Prostate gland (tissue), 2 donors: ENCODE measurements at regions not wholly inside any gene's neighbourhood (a gene's known extent, or its start where the extent isn't known, plus 50 kb on each side); places are given as distances from the start of the nearest gene placed in this dataset.

ENCODE experiments used
- POLR2A ChIP-seq: fragments of 450-650 bp; IDR thresholded peaks from one replicate; pipeline ENCODE4 v1.6.1; 2016; ENCODE audit warnings: antibody characterized with exemption, mild to moderate bottlenecking
- TF ChIP-seq, protein P1 (sequence below), 4 experiments: fragments of 200-600 bp in 2 of 4; fragments of 450-650 bp in 2 of 4; sonication (generic) in 2 of 4; IDR thresholded peaks; 1 replicate in 3 of 4; 2 replicates in 1 of 4; pipeline ENCODE4 v1.5.1; 2016 to 2019; ENCODE audit warnings: antibody characterized with exemption in 4 of 4, mild to moderate bottlenecking in 2 of 4, moderate library complexity in 2 of 4

GRCh38 chr2:8518979-8519668, 162.7 kb upstream of the ID2 start:
- no peak for TF ChIP-seq POLR2A
- TF ChIP-seq, protein P1, sequence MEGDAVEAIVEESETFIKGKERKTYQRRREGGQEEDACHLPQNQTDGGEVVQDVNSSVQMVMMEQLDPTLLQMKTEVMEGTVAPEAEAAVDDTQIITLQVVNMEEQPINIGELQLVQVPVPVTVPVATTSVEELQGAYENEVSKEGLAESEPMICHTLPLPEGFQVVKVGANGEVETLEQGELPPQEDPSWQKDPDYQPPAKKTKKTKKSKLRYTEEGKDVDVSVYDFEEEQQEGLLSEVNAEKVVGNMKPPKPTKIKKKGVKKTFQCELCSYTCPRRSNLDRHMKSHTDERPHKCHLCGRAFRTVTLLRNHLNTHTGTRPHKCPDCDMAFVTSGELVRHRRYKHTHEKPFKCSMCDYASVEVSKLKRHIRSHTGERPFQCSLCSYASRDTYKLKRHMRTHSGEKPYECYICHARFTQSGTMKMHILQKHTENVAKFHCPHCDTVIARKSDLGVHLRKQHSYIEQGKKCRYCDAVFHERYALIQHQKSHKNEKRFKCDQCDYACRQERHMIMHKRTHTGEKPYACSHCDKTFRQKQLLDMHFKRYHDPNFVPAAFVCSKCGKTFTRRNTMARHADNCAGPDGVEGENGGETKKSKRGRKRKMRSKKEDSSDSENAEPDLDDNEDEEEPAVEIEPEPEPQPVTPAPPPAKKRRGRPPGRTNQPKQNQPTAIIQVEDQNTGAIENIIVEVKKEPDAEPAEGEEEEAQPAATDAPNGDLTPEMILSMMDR (IDR thresholded peaks at IDR 0.05): no peak
